Adipocyte (in vitro differentiated cells): ENCODE measurements at regions not wholly inside any gene's neighbourhood (a gene's known extent, or its start where the extent isn't known, plus 50 kb on each side); places are given as distances from the start of the nearest gene placed in this dataset.
A peak's percentile ranks its signal among the peaks of the same experiment; 100 is the strongest.

ENCODE experiments used
- DNase-seq: peaks from one replicate; pipeline ENCODE4 v3.0.0-alpha.2; 2015; ENCODE audit warnings: low read depth
- H3K27me3 ChIP-seq: replicated peaks from 2 replicates; pipeline ENCODE4 v1.7.0; 2013; ENCODE audit warnings: mild to moderate bottlenecking, low read length, moderate library complexity; ENCODE audit not compliant: control insufficient read depth, insufficient read depth
- H3K36me3 ChIP-seq: 2 replicates; pipeline ENCODE4 v1.7.0; 2013; ENCODE audit warnings: low read length, mild to moderate bottlenecking, moderate library complexity; ENCODE audit not compliant: control insufficient read depth, insufficient read depth, severe bottlenecking
- H3K4me1 ChIP-seq: 2 replicates; pipeline ENCODE4 v1.7.0; 2013; ENCODE audit warnings: mild to moderate bottlenecking, low read length, moderate library complexity; ENCODE audit not compliant: control insufficient read depth, insufficient read depth
- H3K4me3 ChIP-seq: 2 replicates; pipeline ENCODE4 v1.7.0; 2013; ENCODE audit warnings: mild to moderate bottlenecking, low read length, moderate library complexity
- H3K9ac ChIP-seq: 2 replicates; pipeline ENCODE4 v1.7.0; 2013; ENCODE audit warnings: mild to moderate bottlenecking, low read length, moderate library complexity
- H3K9me3 ChIP-seq: 2 replicates; pipeline ENCODE4 v1.7.0; 2013; ENCODE audit warnings: mild to moderate bottlenecking, low read length, moderate library complexity; ENCODE audit not compliant: control insufficient read depth

DNA sequence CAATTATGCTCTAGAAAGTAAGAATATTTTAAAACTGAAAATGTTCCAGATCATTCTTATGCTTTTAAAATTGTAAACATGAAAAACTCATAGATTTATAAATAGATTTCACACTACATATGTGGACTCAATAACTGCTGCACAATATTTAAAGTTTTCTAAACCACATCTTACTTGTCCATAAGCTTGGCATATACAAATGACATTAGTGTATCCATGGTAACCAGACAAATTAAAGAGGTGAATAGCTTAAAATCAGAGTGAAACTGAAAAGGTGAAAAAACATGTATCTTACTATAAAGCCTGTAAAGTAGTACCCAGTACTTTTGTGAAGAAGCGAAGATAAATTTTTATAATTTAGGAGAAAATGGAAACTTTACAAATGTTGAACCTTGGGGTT lies 151.2 kb upstream of the MYO16 start:
- H3K4me3 ChIP-seq, result no peak overlapping the region
- no peaks in the 10 kb centered on the region for H3K36me3 ChIP-seq
- no peaks in the 10 kb centered on the region for H3K4me1 ChIP-seq
- no peaks in the 10 kb centered on the region for H3K9me3 ChIP-seq
- DNase-seq, result no peak
- H3K9ac ChIP-seq, result no peak overlapping the region
- no peaks in the 10 kb centered on the region for H3K27me3 ChIP-seq

DNA sequence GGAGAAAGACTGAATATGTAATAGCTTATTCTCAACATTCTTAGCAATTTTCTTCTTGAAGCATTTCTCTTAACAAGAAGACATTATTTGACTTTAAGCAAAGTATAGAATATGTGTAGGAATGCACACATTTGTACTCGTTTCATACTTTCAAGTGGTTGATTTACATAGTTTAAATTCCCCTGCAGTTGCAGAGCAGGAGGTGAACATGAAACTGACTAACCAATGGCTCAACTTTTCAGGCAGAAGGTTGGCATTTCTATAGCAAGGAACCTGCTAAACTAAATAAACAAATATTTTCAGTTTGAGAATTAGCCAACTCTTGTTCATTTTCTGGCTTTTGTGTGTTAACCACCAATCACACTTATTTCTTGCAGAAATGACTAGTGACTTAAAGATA lies 145.4 kb upstream of the MYO16 start:
- peaks cover 5% of the 10 kb centered on the region for H3K9me3 ChIP-seq
- no peaks in the 10 kb centered on the region for H3K36me3 ChIP-seq
- H3K27me3 ChIP-seq, result no peaks in the 10 kb centered on the region
- DNase-seq, result no peak
- no peak overlapping the region for H3K9ac ChIP-seq
- H3K4me3 ChIP-seq, result no peak overlapping the region
- no peaks in the 10 kb centered on the region for H3K4me1 ChIP-seq

DNA sequence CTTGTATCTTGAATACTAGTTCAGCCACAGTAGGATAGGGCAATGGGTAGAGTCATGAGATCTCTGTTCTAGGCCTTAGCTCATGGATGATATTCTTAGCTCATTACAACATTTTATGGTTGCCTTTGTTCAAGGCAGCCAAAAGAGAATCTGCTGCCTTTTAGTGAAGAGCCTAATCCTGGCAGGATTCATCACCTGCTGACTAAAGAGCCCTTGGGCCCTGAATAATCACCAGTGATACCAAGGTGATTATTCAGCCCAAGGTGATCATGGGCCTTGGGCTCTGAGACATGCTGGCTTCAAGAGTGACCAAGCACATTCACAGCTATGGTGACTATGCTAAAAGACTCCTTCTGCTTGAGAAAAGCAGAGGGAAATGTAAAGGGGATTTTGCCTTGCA lies 143.3 kb upstream of the MYO16 start:
- no peak for DNase-seq
- Histone ChIP-seq H3K4me1 (no peaks in the 10 kb centered on the region), H3K36me3 (no peaks in the 10 kb centered on the region), H3K9me3 (peaks cover 5% of the 10 kb centered on the region), H3K9ac (no peak overlapping the region), H3K4me3 (no peak overlapping the region), H3K27me3 (no peaks in the 10 kb centered on the region)

DNA sequence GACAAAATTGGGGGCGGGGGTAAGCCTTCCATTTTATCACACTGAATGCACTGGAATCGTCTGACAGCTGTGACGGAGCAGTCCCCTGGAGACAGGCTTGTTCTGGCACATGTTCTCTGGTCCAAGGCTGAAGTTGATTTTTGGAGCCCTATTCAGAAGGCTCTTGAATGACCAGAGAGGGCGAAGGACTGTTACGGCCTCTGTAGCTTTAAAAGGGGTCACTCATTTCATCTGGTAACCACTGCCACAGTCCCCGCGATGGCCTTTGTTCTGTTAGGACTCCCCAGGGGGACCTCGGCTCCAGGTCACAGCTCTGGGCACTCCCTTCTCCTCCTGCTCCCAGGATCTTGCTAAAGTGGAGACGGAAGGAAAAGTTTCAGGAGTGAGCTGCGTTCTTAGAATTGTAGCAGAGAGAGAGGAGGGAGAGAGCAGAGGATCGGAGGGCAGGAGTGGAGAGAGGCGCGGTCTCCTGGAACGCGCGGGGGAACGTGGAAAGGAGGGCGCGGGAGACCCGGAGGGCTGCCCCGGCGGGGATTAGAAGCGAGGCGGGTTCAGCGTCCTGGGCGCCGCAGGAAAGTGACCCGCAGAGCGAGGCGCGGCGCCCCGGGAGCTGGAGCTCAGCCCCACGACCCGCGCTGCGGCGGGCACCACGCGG lies 134.3 kb upstream of the MYO16 start:
- DNase-seq, result peak; percentile 18
- Histone ChIP-seq H3K9me3 (no peaks in the 10 kb centered on the region), H3K4me3 (peak overlapping the region; percentile 56), H3K36me3 (no peaks in the 10 kb centered on the region), H3K27me3 (peaks cover 36% of the 10 kb centered on the region), H3K9ac (no peak overlapping the region), H3K4me1 (peaks cover 10% of the 10 kb centered on the region)

DNA sequence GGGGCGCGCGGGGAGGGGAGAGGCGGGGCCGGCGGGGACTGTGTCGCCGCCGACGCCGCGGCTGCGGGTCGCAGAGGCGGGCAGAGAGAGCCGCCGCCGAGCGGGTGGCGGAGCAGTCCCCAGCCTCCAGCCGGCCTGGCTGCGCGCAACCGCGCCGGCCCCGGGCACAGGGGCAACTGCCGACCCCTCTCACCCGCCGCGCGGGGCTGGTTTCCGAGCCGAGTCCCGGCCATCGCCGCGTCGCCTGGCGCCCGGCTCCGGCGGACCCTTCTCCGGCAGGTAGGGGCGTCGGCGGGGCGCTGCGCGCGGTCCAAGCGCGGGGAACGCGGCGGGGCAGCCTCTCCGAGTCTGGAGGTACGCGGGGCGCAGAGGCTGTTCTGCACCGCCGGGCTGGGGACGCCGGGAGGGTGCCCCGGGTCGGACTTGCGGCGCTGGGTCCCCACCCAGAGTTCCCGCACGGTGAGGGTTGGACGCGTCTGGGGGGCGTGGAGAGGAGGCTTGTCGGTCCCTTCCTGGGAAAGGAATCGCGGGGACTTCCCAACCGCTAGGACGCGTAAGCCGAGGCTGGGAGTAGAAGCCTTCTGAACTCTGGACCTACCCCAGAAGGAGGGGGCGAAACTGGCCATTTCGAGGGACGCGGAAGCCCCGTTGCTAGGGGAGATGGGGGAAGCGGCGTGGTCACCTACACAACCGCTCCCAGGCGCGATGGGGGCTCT lies 133.6 kb upstream of the MYO16 start:
- Histone ChIP-seq H3K4me3 (peak overlapping the region; percentile 55), H3K9ac (no peak overlapping the region), H3K9me3 (no peaks in the 10 kb centered on the region), H3K27me3 (peaks cover 36% of the 10 kb centered on the region), H3K36me3 (no peaks in the 10 kb centered on the region), H3K4me1 (peaks cover 10% of the 10 kb centered on the region)
- peak; percentile 13 for DNase-seq

DNA sequence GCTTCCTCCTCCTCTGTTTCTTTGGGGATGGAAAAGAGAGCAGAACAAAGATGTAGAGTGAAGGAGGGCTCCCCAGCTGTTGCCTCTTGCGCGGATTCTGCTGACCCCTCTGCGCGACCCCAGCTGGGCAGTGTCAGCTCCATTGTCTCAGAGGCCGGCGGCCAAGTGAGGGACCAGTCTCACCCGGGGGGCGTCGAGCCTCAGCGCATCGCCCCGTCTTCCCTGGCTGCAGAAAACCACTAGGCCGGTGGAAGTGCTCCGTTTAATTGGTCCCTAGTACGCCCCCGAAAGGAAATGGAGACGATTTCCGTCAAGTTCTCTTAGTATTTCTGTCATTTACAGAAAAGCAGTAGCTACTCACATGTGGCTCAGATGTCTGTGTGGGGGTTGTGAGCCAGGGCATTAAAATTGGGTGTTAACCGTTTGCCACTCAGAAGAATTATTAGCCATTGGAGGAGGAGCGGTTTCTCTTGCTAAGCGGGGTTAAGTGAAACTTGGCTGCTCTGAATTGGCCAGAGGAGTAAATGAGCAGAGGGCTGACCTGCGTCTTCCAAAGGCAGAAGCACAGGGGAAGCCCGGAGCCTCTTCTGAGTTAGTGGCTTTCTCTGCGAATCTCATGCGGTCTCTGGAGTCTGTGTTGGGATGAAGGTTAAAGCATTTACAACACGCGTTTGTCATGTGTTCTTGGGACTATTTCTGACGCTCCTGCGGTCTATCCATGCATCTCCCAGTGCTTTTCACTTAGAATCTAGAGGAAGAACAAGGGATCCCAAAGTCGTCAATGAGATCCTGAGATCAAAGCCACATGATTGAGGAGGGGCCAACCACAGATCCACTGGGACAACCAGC lies 132.8 kb upstream of the MYO16 start:
- peaks cover 10% of the 10 kb centered on the region for H3K4me1 ChIP-seq
- no peaks in the 10 kb centered on the region for H3K9me3 ChIP-seq
- no peak overlapping the region for H3K9ac ChIP-seq
- H3K27me3 ChIP-seq, result peaks cover 39% of the 10 kb centered on the region
- DNase-seq, result peak; percentile 13
- peak overlapping the region; percentile 55 for H3K4me3 ChIP-seq
- H3K36me3 ChIP-seq, result no peaks in the 10 kb centered on the region

DNA sequence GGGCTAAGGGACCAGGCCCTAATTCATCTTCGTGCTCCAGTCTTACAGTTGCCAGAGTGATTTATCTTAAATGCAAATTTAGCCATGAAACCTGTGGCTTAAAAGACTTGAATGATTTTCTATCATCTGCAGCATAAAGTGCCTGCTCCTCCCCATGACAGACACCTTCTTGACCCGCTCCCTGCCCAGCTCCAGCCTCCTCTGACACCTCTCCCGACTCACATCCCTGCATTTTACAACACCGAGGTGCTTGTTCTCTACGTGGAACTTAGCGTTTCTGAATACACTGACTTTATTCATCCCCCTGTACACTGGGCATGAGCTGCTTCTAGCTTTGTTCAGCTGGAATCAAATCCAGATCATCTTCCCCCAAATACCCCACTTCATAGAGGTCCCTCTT lies 128.7 kb upstream of the MYO16 start:
- H3K27me3 ChIP-seq, result peaks cover 23% of the 10 kb centered on the region
- DNase-seq, result no peak
- H3K9ac ChIP-seq, result no peak overlapping the region
- no peaks in the 10 kb centered on the region for H3K9me3 ChIP-seq
- H3K4me1 ChIP-seq, result peaks cover 5% of the 10 kb centered on the region
- no peaks in the 10 kb centered on the region for H3K36me3 ChIP-seq
- H3K4me3 ChIP-seq, result no peak overlapping the region

DNA sequence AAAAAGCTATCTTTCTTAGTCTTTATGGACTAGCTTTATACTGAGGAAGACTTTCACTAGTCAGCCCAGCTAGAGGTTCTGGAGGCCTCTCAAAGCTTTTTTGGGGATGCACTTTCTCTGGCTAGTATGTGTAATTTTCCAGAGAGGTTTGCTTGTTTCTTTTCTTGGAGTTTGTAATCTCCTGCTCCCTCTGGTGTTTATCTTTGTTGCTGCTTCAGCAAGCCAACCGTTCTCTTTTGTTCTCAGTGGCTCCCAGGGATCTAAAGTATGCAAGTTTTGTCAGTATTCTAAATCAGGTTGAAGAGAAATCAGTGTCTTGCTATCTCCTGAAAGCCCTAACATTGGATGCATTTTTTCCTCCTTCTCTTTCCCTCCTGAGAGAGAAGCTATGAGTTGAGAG lies 121.1 kb upstream of the MYO16 start:
- H3K9ac ChIP-seq, result no peak overlapping the region
- no peak overlapping the region for H3K4me3 ChIP-seq
- DNase-seq, result peak; percentile 72
- H3K9me3 ChIP-seq, result no peaks in the 10 kb centered on the region
- no peaks in the 10 kb centered on the region for H3K36me3 ChIP-seq
- no peaks in the 10 kb centered on the region for H3K4me1 ChIP-seq
- H3K27me3 ChIP-seq, result no peaks in the 10 kb centered on the region

DNA sequence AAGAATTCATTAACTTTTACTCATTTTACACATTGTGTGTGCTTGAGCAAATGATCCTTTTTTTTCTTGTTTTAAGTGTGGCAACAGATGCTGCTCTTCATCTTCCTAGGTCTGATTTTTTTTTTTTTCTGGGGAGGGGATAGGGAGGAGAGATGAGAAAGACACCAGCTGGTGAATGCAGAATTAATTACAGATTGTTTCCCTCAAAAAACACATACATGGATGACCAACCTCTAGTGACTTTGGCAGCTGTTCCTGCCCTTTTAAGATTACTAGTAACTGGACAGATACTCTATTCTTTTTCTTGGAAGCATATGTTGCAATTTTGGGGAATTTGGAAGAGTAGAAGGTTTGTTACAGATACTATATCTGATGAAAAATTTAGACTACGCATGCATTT lies 103.6 kb upstream of the MYO16 start:
- no peak for DNase-seq
- H3K4me3 ChIP-seq, result no peak overlapping the region
- no peaks in the 10 kb centered on the region for H3K9me3 ChIP-seq
- H3K27me3 ChIP-seq, result peaks cover 3% of the 10 kb centered on the region
- H3K4me1 ChIP-seq, result no peaks in the 10 kb centered on the region
- H3K9ac ChIP-seq, result no peak overlapping the region
- no peaks in the 10 kb centered on the region for H3K36me3 ChIP-seq

DNA sequence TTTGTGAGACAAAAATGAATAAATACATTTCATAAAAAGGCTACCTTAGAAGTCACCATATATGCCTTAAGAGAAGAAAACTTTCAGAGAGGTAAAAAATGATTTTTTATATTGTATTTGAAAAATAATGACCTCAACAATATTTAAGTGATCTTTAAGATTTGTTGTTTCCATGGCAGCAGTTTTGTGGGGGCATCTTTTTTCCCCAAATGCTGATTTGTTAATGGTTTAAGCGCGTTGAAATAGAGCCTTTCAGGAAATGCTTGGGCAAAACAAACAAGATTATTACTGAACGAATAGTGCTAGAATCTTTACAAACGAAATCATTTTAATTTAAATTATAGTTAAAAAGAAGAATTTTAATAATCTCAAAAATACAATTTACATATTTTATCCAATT lies 103.1 kb upstream of the MYO16 start:
- Histone ChIP-seq H3K9ac (no peak overlapping the region), H3K9me3 (no peaks in the 10 kb centered on the region), H3K27me3 (peaks cover 3% of the 10 kb centered on the region), H3K4me3 (no peak overlapping the region), H3K36me3 (no peaks in the 10 kb centered on the region), H3K4me1 (no peaks in the 10 kb centered on the region)
- no peak for DNase-seq

DNA sequence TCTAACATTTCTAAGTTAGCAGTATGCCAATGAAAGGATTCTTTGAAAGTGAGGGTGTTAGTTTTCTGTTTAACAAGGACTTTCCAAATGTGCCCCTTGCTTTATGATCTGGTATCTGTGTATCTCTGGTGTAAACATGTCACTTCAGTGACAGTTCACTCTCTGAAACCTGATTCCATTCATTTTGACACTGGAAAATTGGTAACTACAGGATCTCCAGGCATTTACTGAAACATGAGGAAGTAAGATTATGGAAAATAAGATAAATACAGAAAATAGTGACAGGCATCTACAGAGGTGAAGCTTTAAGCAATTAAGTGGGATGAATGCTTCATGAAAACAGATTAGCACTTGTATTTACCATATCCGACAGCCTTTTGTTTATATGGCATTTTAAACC lies 101.6 kb upstream of the MYO16 start:
- Histone ChIP-seq H3K9me3 (no peaks in the 10 kb centered on the region), H3K4me3 (no peak overlapping the region), H3K27me3 (peaks cover 3% of the 10 kb centered on the region), H3K36me3 (no peaks in the 10 kb centered on the region), H3K4me1 (no peaks in the 10 kb centered on the region), H3K9ac (no peak overlapping the region)
- no peak for DNase-seq
